NCI-H187 (cell line): ENCODE measurements at regions not wholly inside any gene's neighbourhood (a gene's known extent, or its start where the extent isn't known, plus 50 kb on each side); places are given as distances from the start of the nearest gene placed in this dataset.
"Not testable (repeated sequence)": the region's sequence is repeated elsewhere in the genome, so short reads cannot be mapped to it uniquely, and the experiment has no call there.

Experiments
- DNase-seq, 2 experiments: peaks; one replicate each; lab custom pipeline; 2025; lab: John Stamatoyannopoulos, UW

GRCh38 chr9:26165426-26165825 lies 487.2 kb upstream of the TUSC1 start:
- DNase-seq = no peak

GRCh38 chr9:26163931-26164330 lies 485.7 kb upstream of the TUSC1 start:
- no peak for DNase-seq

- DNase-seq = no peak
Observed at GRCh38 chr9:26159575-26160392, 481.5 kb upstream of the TUSC1 start.

- DNase-seq = no peak
Observed at GRCh38 chr9:26158631-26159150, 480.4 kb upstream of the TUSC1 start.

- no peak for DNase-seq
Observed at GRCh38 chr9:26157411-26157810, 479.2 kb upstream of the TUSC1 start.

- no peak for DNase-seq
Observed at GRCh38 chr9:26152350-26152749, 474.1 kb upstream of the TUSC1 start.

GRCh38 chr9:26148128-26148527 lies 469.9 kb upstream of the TUSC1 start:
- no peak for DNase-seq

GRCh38 chr9:26145938-26146337 lies 467.7 kb upstream of the TUSC1 start:
- no peak for DNase-seq

- no peak for DNase-seq
Observed at GRCh38 chr9:26142631-26143030, 464.4 kb upstream of the TUSC1 start.

GRCh38 chr9:26142201-26142600 lies 464.0 kb upstream of the TUSC1 start:
- DNase-seq = no peak

- DNase-seq = no peak
Observed at GRCh38 chr9:26133537-26133936, 455.3 kb upstream of the TUSC1 start.

GRCh38 chr9:26132746-26133312 lies 454.6 kb upstream of the TUSC1 start:
- DNase-seq = no peak

GRCh38 chr9:26131886-26132285 lies 453.6 kb upstream of the TUSC1 start:
- no peak for DNase-seq

- no peak for DNase-seq
Observed at GRCh38 chr9:26129217-26129616, 451.0 kb upstream of the TUSC1 start.

- no peak for DNase-seq
Observed at GRCh38 chr9:26125693-26126092, 447.4 kb upstream of the TUSC1 start.

GRCh38 chr9:26116085-26116484 lies 437.8 kb upstream of the TUSC1 start:
- DNase-seq = not testable (repeated sequence)

- no peak for DNase-seq
Observed at GRCh38 chr9:26112724-26113123, 434.5 kb upstream of the TUSC1 start.

- no peak for DNase-seq
Observed at GRCh38 chr9:26086396-26086795, 408.2 kb upstream of the TUSC1 start.

GRCh38 chr9:26081847-26082246 lies 403.6 kb upstream of the TUSC1 start:
- DNase-seq = no peak

- DNase-seq = no peak
Observed at GRCh38 chr9:26078706-26079105, 400.5 kb upstream of the TUSC1 start.

- no peak for DNase-seq
Observed at GRCh38 chr9:26077860-26078259, 399.6 kb upstream of the TUSC1 start.

- no peak for DNase-seq
Observed at GRCh38 chr9:26067608-26068007, 389.4 kb upstream of the TUSC1 start.

- DNase-seq = no peak
Observed at GRCh38 chr9:26066237-26066636, 388.0 kb upstream of the TUSC1 start.
